WTC11 (cell line): ENCODE measurements at regions not wholly inside any gene's neighbourhood (a gene's known extent, or its start where the extent isn't known, plus 50 kb on each side); places are given as distances from the start of the nearest gene placed in this dataset.

Experiments
- NFE2L1 ChIP-seq: sonication (generic); formaldehyde crosslinking; IDR thresholded peaks from 2 replicates; pipeline ENCODE4 v1.8.1; 2023; ENCODE audit warnings: missing genetic modification reagents
- TCF7 ChIP-seq: sonication (generic); formaldehyde crosslinking; IDR thresholded peaks from 2 replicates; pipeline ENCODE4 v1.8.0; 2022; ENCODE audit warnings: mild to moderate bottlenecking, low read depth, missing genetic modification reagents, moderate library complexity
- TEAD4 ChIP-seq: sonication (generic); formaldehyde crosslinking; IDR thresholded peaks from 2 replicates; pipeline ENCODE4 v1.8.0; 2022; ENCODE audit warnings: mild to moderate bottlenecking, missing genetic modification reagents
- ZNF232 ChIP-seq: sonication (generic); formaldehyde crosslinking; IDR thresholded peaks from 2 replicates; pipeline ENCODE4 v1.8.0; 2022; ENCODE audit warnings: mild to moderate bottlenecking, missing genetic modification reagents
- TF ChIP-seq, protein P1 (sequence below): sonication (generic); formaldehyde crosslinking; IDR thresholded peaks from 2 replicates; pipeline ENCODE4 v1.8.1; 2023; ENCODE audit warnings: mild to moderate bottlenecking, missing genetic modification reagents, moderate library complexity
- TF ChIP-seq, protein P2 (sequence below): fragments of 200-600 bp; IDR thresholded peaks from 2 replicates; pipeline ENCODE4 v1.8.0; 2022; ENCODE audit warnings: antibody characterized with exemption
- TF ChIP-seq, protein P3 (sequence below): sonication (generic); formaldehyde crosslinking; IDR thresholded peaks from 2 replicates; pipeline ENCODE4 v1.8.0; 2022; ENCODE audit warnings: mild to moderate bottlenecking, missing genetic modification reagents
- TF ChIP-seq, protein P4 (sequence below): sonication (generic); formaldehyde crosslinking; IDR thresholded peaks from 2 replicates; pipeline ENCODE4 v1.8.1; 2023; ENCODE audit warnings: mild to moderate bottlenecking, missing genetic modification reagents, moderate library complexity
- TF ChIP-seq, protein P5 (sequence below): sonication (generic); formaldehyde crosslinking; IDR thresholded peaks from 2 replicates; pipeline ENCODE4 v1.8.0; 2022; ENCODE audit warnings: mild to moderate bottlenecking, missing genetic modification reagents
- TF ChIP-seq, protein P6 (sequence below): sonication (generic); formaldehyde crosslinking; IDR thresholded peaks from 2 replicates; pipeline ENCODE4 v1.8.1; 2022; ENCODE audit warnings: mild to moderate bottlenecking, missing genetic modification reagents, moderate library complexity, borderline replicate concordance
- TF ChIP-seq, protein P7 (sequence below): sonication (generic); formaldehyde crosslinking; IDR thresholded peaks from 2 replicates; pipeline ENCODE4 v1.8.0; 2022; ENCODE audit warnings: mild to moderate bottlenecking, missing genetic modification reagents

DNA sequence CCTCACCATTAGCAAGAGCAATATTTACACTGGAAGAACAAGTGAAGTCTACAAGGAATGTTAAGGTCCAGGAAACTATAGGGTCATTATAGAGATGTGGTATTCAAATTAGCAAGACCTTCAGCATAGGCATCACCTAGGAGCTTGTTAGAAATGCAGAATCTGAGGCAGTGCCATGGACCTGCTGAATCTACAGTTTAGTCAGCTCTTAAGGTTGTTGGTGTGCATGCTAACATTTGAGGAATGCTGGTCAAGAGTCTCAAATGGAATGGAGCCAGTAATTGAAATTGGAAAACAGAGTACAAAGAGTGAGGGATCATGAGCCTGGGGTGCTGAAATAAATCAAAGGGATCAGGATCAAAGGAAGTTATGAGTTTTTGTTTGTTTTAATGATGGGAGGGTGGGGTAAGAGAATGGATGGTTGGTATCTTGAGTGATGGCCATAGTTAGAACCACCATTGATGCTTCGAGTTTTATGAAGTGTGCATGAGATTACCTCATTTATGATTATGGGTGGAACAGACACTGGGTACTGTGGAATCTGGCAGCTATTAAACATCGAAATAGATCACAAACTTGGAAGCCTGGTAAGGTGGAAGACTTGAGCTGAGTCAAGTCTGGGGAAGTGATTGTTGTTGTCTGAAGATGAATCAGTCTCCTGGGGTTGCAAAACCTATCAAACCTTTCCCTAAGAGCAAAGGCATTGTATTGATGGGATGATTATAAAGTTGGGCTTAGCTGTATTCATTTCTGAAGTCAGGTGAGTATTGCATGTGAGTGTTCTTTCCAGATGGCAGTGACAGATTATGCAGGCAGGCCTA, 323.3 kb upstream of the E2F7 start:
- TF ChIP-seq, protein P1, sequence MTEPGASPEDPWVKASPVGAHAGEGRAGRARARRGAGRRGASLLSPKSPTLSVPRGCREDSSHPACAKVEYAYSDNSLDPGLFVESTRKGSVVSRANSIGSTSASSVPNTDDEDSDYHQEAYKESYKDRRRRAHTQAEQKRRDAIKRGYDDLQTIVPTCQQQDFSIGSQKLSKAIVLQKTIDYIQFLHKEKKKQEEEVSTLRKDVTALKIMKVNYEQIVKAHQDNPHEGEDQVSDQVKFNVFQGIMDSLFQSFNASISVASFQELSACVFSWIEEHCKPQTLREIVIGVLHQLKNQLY (CRISPR knock-in tag) = no peak
- TF ChIP-seq, protein P2, sequence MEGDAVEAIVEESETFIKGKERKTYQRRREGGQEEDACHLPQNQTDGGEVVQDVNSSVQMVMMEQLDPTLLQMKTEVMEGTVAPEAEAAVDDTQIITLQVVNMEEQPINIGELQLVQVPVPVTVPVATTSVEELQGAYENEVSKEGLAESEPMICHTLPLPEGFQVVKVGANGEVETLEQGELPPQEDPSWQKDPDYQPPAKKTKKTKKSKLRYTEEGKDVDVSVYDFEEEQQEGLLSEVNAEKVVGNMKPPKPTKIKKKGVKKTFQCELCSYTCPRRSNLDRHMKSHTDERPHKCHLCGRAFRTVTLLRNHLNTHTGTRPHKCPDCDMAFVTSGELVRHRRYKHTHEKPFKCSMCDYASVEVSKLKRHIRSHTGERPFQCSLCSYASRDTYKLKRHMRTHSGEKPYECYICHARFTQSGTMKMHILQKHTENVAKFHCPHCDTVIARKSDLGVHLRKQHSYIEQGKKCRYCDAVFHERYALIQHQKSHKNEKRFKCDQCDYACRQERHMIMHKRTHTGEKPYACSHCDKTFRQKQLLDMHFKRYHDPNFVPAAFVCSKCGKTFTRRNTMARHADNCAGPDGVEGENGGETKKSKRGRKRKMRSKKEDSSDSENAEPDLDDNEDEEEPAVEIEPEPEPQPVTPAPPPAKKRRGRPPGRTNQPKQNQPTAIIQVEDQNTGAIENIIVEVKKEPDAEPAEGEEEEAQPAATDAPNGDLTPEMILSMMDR = no peak
- TF ChIP-seq ZNF232 = no peak
- TF ChIP-seq, protein P3, sequence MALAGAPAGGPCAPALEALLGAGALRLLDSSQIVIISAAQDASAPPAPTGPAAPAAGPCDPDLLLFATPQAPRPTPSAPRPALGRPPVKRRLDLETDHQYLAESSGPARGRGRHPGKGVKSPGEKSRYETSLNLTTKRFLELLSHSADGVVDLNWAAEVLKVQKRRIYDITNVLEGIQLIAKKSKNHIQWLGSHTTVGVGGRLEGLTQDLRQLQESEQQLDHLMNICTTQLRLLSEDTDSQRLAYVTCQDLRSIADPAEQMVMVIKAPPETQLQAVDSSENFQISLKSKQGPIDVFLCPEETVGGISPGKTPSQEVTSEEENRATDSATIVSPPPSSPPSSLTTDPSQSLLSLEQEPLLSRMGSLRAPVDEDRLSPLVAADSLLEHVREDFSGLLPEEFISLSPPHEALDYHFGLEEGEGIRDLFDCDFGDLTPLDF (CRISPR knock-in tag) = no peak
- TF ChIP-seq, protein P4, sequence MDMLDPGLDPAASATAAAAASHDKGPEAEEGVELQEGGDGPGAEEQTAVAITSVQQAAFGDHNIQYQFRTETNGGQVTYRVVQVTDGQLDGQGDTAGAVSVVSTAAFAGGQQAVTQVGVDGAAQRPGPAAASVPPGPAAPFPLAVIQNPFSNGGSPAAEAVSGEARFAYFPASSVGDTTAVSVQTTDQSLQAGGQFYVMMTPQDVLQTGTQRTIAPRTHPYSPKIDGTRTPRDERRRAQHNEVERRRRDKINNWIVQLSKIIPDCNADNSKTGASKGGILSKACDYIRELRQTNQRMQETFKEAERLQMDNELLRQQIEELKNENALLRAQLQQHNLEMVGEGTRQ (CRISPR knock-in tag) = no peak
- TF ChIP-seq, protein P5, sequence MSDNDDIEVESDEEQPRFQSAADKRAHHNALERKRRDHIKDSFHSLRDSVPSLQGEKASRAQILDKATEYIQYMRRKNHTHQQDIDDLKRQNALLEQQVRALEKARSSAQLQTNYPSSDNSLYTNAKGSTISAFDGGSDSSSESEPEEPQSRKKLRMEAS (CRISPR knock-in tag) = no peak
- no peak for TF ChIP-seq TEAD4 (CRISPR knock-in tag)
- TF ChIP-seq, protein P6, sequence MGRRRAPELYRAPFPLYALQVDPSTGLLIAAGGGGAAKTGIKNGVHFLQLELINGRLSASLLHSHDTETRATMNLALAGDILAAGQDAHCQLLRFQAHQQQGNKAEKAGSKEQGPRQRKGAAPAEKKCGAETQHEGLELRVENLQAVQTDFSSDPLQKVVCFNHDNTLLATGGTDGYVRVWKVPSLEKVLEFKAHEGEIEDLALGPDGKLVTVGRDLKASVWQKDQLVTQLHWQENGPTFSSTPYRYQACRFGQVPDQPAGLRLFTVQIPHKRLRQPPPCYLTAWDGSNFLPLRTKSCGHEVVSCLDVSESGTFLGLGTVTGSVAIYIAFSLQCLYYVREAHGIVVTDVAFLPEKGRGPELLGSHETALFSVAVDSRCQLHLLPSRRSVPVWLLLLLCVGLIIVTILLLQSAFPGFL (CRISPR knock-in tag) = no peak
- TF ChIP-seq, protein P7, sequence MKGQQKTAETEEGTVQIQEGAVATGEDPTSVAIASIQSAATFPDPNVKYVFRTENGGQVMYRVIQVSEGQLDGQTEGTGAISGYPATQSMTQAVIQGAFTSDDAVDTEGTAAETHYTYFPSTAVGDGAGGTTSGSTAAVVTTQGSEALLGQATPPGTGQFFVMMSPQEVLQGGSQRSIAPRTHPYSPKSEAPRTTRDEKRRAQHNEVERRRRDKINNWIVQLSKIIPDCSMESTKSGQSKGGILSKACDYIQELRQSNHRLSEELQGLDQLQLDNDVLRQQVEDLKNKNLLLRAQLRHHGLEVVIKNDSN (CRISPR knock-in tag) = no peak
- no peak for TF ChIP-seq NFE2L1 (CRISPR knock-in tag)
- TF ChIP-seq TCF7 (CRISPR knock-in tag) = no peak
